Esophagus muscularis mucosa (tissue), 3 donors: ENCODE measurements at regions not wholly inside any gene's neighbourhood (a gene's known extent, or its start where the extent isn't known, plus 50 kb on each side); places are given as distances from the start of the nearest gene placed in this dataset.

Source experiments
- CTCF ChIP-seq, 3 experiments: fragments of 200-600 bp in 2 of 3; fragments of 450-650 bp in 1 of 3; sonication (generic) in 2 of 3; IDR thresholded peaks; one replicate each; pipeline ENCODE4 v1.5.1; 2017 to 2019; ENCODE audit warnings: antibody characterized with exemption in 3 of 3, mild to moderate bottlenecking in 2 of 3, moderate library complexity in 1 of 3
- POLR2A ChIP-seq: fragments of 450-650 bp; IDR thresholded peaks from one replicate; pipeline ENCODE4 v1.6.1; 2017; ENCODE audit warnings: antibody characterized with exemption, moderate library complexity, mild to moderate bottlenecking, low read depth

- no peak for TF ChIP-seq POLR2A
- no peak for TF ChIP-seq CTCF (IDR thresholded peaks at IDR 0.05)
Observed at GRCh38 chr13:84211048-84211447, 328.8 kb upstream of the SLITRK1 start.
